OCI-M1 (cell line): ENCODE measurements at regions not wholly inside any gene's neighbourhood (a gene's known extent, or its start where the extent isn't known, plus 50 kb on each side); places are given as distances from the start of the nearest gene placed in this dataset.
"Not testable (repeated sequence)": the region's sequence is repeated elsewhere in the genome, so short reads cannot be mapped to it uniquely, and the experiment has no call there.

Experiments
- DNase-seq: peaks from one replicate; lab custom pipeline; 2025; lab: John Stamatoyannopoulos, UW

- no peak for DNase-seq
These were observed 629.2 kb downstream of the KLHL13 start for GRCh38 chrX:117487421-117487820.

GRCh38 chrX:117483950-117484349, 632.7 kb downstream of the KLHL13 start:
- DNase-seq, result no peak

GRCh38 chrX:117458243-117458968, 658.2 kb downstream of the KLHL13 start:
- no peak for DNase-seq

GRCh38 chrX:117455787-117456186, 660.8 kb downstream of the KLHL13 start:
- no peak for DNase-seq

GRCh38 chrX:117429501-117429900, 687.1 kb downstream of the KLHL13 start:
- no peak for DNase-seq

- DNase-seq, result no peak
These were observed 709.0 kb downstream of the KLHL13 start for GRCh38 chrX:117407449-117408150.

GRCh38 chrX:117400839-117401238, 715.8 kb downstream of the KLHL13 start:
- DNase-seq, result no peak

- DNase-seq, result no peak
These were observed 716.6 kb downstream of the KLHL13 start for GRCh38 chrX:117400005-117400404.

- no peak for DNase-seq
These were observed 718.8 kb downstream of the KLHL13 start for GRCh38 chrX:117397844-117398243.

GRCh38 chrX:117394506-117395070, 722.0 kb downstream of the KLHL13 start:
- not testable (repeated sequence) for DNase-seq

GRCh38 chrX:117392360-117392759, 724.2 kb downstream of the KLHL13 start:
- DNase-seq, result not testable (repeated sequence)

GRCh38 chrX:117376460-117376859, 740.1 kb downstream of the KLHL13 start:
- DNase-seq, result no peak

- no peak for DNase-seq
These were observed 781.4 kb downstream of the KLHL13 start for GRCh38 chrX:117335209-117335608.

GRCh38 chrX:117327373-117327772, 789.2 kb downstream of the KLHL13 start:
- no peak for DNase-seq

GRCh38 chrX:117325706-117326105, 790.9 kb downstream of the KLHL13 start:
- no peak for DNase-seq

GRCh38 chrX:117305168-117305766, 811.3 kb downstream of the KLHL13 start:
- DNase-seq, result no peak

- no peak for DNase-seq
These were observed 815.5 kb downstream of the KLHL13 start for GRCh38 chrX:117301086-117301485.

- DNase-seq, result no peak
These were observed 824.9 kb downstream of the KLHL13 start for GRCh38 chrX:117291760-117292159.

- DNase-seq, result no peak
These were observed 812.2 kb upstream of the CT83 start for GRCh38 chrX:117274965-117275364.
